Left ventricle myocardium inferior (tissue), 1 donor: ENCODE measurements at regions not wholly inside any gene's neighbourhood (a gene's known extent, or its start where the extent isn't known, plus 50 kb on each side); places are given as distances from the start of the nearest gene placed in this dataset.
"Not testable (repeated sequence)": the region's sequence is repeated elsewhere in the genome, so short reads cannot be mapped to it uniquely, and the experiment has no call there.

Experiments used
- DNase-seq: peaks from one replicate; pipeline ENCODE4 v3.0.0-alpha.2; 2020
- H3K27ac ChIP-seq: fragments of 200-600 bp; replicated peaks from 2 replicates; pipeline ENCODE4 v1.8.0; 2021
- H3K27me3 ChIP-seq: fragments of 200-600 bp; 2 replicates; pipeline ENCODE4 v1.8.0; 2021; ENCODE audit warnings: low read depth
- H3K36me3 ChIP-seq: fragments of 200-600 bp; 2 replicates; pipeline ENCODE4 v1.8.0; 2021
- H3K4me1 ChIP-seq: fragments of 200-600 bp; 2 replicates; pipeline ENCODE4 v1.8.0; 2021
- H3K4me3 ChIP-seq: fragments of 200-600 bp; 2 replicates; pipeline ENCODE4 v1.8.0; 2021; ENCODE audit warnings: mild to moderate bottlenecking, moderate library complexity
- H3K9me3 ChIP-seq: fragments of 200-600 bp; replicated peaks from 2 replicates; pipeline ENCODE4 v1.8.0; 2021
- intact Hi-C: fragments of 100-400 bp; cut with micrococcal nuclease; formaldehyde crosslinking; loops from one replicate; pipeline ENCODE4 v1.11.0; 2022
- donor health status: DM: no; HTN: yes; CAD: no; lungs with severe emphysema.

GRCh38 chr16:29136916-29137315, 152.1 kb downstream of the LAT start:
- H3K4me3 ChIP-seq, intact Hi-C loops, H3K36me3 ChIP-seq, H3K9me3 ChIP-seq, H3K27me3 ChIP-seq, H3K27ac ChIP-seq, DNase-seq: not testable (repeated sequence)
- peaks cover 15% of the 10 kb centered on the region for H3K4me1 ChIP-seq

- H3K27ac ChIP-seq, H3K4me3 ChIP-seq, intact Hi-C loops, DNase-seq, H3K9me3 ChIP-seq, H3K36me3 ChIP-seq, H3K27me3 ChIP-seq: not testable (repeated sequence)
- peaks cover 20% of the 10 kb centered on the region for H3K4me1 ChIP-seq
Observed at GRCh38 chr16:29136046-29136696, 151.3 kb downstream of the LAT start.

- H3K4me1 ChIP-seq: peaks cover 27% of the 10 kb centered on the region
- H3K27me3 ChIP-seq, H3K27ac ChIP-seq, H3K4me3 ChIP-seq, intact Hi-C loops, H3K9me3 ChIP-seq, H3K36me3 ChIP-seq, DNase-seq: not testable (repeated sequence)
Observed at GRCh38 chr16:29135098-29135497, 150.2 kb downstream of the LAT start.

GRCh38 chr16:29133681-29134430, 149.0 kb downstream of the LAT start:
- intact Hi-C loops, H3K36me3 ChIP-seq, H3K27me3 ChIP-seq, DNase-seq, H3K9me3 ChIP-seq, H3K4me3 ChIP-seq: not testable (repeated sequence)
- Histone ChIP-seq H3K27ac (peak overlapping the region; percentile 8), H3K4me1 (peaks cover 40% of the 10 kb centered on the region)

- H3K4me1 ChIP-seq: peaks cover 42% of the 10 kb centered on the region
- H3K4me3 ChIP-seq, H3K36me3 ChIP-seq, intact Hi-C loops, H3K9me3 ChIP-seq, H3K27me3 ChIP-seq, DNase-seq, H3K27ac ChIP-seq: not testable (repeated sequence)
Observed at GRCh38 chr16:29132869-29133268, 148.0 kb downstream of the LAT start.

- DNase-seq, intact Hi-C loops, H3K4me3 ChIP-seq, H3K9me3 ChIP-seq, H3K27me3 ChIP-seq, H3K36me3 ChIP-seq: not testable (repeated sequence)
- Histone ChIP-seq H3K4me1 (peaks cover 42% of the 10 kb centered on the region), H3K27ac (peak overlapping the region; percentile 16)
Observed at GRCh38 chr16:29132444-29132843, 147.6 kb downstream of the LAT start.

- intact Hi-C loops, DNase-seq, H3K36me3 ChIP-seq, H3K27me3 ChIP-seq, H3K9me3 ChIP-seq: not testable (repeated sequence)
- H3K27ac ChIP-seq: peak overlapping the region; percentile 75
- H3K4me3 ChIP-seq: peak overlapping the region; percentile 29
- H3K4me1 ChIP-seq: peaks cover 42% of the 10 kb centered on the region
Observed at GRCh38 chr16:29130901-29131851, 146.3 kb downstream of the LAT start.

GRCh38 chr16:29130131-29130711, 145.4 kb downstream of the LAT start:
- Histone ChIP-seq H3K27ac (peak overlapping the region; percentile 75), H3K4me1 (peaks cover 42% of the 10 kb centered on the region)
- H3K27me3 ChIP-seq, H3K9me3 ChIP-seq, intact Hi-C loops, H3K4me3 ChIP-seq, H3K36me3 ChIP-seq, DNase-seq: not testable (repeated sequence)

GRCh38 chr16:29129458-29130038, 144.7 kb downstream of the LAT start:
- H3K27me3 ChIP-seq, H3K9me3 ChIP-seq, H3K36me3 ChIP-seq, intact Hi-C loops, H3K4me3 ChIP-seq: not testable (repeated sequence)
- H3K4me1 ChIP-seq: peaks cover 42% of the 10 kb centered on the region
- DNase-seq: peak; percentile 69
- H3K27ac ChIP-seq: peak overlapping the region; percentile 75

- H3K9me3 ChIP-seq, H3K27me3 ChIP-seq, intact Hi-C loops, DNase-seq, H3K36me3 ChIP-seq, H3K4me3 ChIP-seq: not testable (repeated sequence)
- H3K4me1 ChIP-seq: peaks cover 41% of the 10 kb centered on the region
- H3K27ac ChIP-seq: peak overlapping the region; percentile 75
Observed at GRCh38 chr16:29128732-29129457, 144.0 kb downstream of the LAT start.

- H3K4me3 ChIP-seq, DNase-seq, H3K36me3 ChIP-seq, H3K27me3 ChIP-seq, intact Hi-C loops, H3K9me3 ChIP-seq, H3K27ac ChIP-seq: not testable (repeated sequence)
- peaks cover 35% of the 10 kb centered on the region for H3K4me1 ChIP-seq
Observed at GRCh38 chr16:29127806-29128420, 143.1 kb downstream of the LAT start.
